ENCODE measurements at regions not wholly inside any gene's neighbourhood (a gene's known extent, or its start where the extent isn't known, plus 50 kb on each side); places are given as distances from the start of the nearest gene placed in this dataset.

GRCh38 chr11:111194860-111195568, 50.5 kb upstream of the POU2AF2 start:
- no peak overlapping the region for H3K4me3 ChIP-seq (replicated peaks; ENCODE audit: low read depth, low read length)
- no peak for TF ChIP-seq CTCF (IDR thresholded peaks at IDR 0.05; ENCODE audit: low read length, missing control alignments)
- no peak for DNase-seq (ENCODE audit: low read depth)

GRCh38 chr11:111193924-111194490, 51.5 kb upstream of the POU2AF2 start:
- TF ChIP-seq CTCF (IDR thresholded peaks at IDR 0.05; ENCODE audit: low read length, missing control alignments): no peak
- DNase-seq (ENCODE audit: low read depth): no peak
- no peak overlapping the region for H3K4me3 ChIP-seq (replicated peaks; ENCODE audit: low read depth, low read length)

GRCh38 chr11:111189466-111189865, 56.1 kb upstream of the POU2AF2 start:
- DNase-seq (ENCODE audit: low read depth): no peak
- peak; percentile 19 for TF ChIP-seq CTCF (IDR thresholded peaks at IDR 0.05; ENCODE audit: low read length, missing control alignments)
- H3K4me3 ChIP-seq (replicated peaks; ENCODE audit: low read depth, low read length): no peak overlapping the region

- TF ChIP-seq CTCF (IDR thresholded peaks at IDR 0.05; ENCODE audit: low read length, missing control alignments): no peak
- H3K4me3 ChIP-seq (replicated peaks; ENCODE audit: low read depth, low read length): no peak overlapping the region
- DNase-seq (ENCODE audit: low read depth): peak; percentile 36
Observed at GRCh38 chr11:111186308-111186915, 59.1 kb upstream of the POU2AF2 start.

- no peak for TF ChIP-seq CTCF (IDR thresholded peaks at IDR 0.05; ENCODE audit: low read length, missing control alignments)
- H3K4me3 ChIP-seq (replicated peaks; ENCODE audit: low read depth, low read length): no peak overlapping the region
- peak; percentile 47 for DNase-seq (ENCODE audit: low read depth)
Observed at GRCh38 chr11:111185266-111185665, 60.3 kb upstream of the POU2AF2 start.

- TF ChIP-seq CTCF (IDR thresholded peaks at IDR 0.05; ENCODE audit: low read length, missing control alignments): no peak
- no peak overlapping the region for H3K4me3 ChIP-seq (replicated peaks; ENCODE audit: low read depth, low read length)
- peak; percentile 52 for DNase-seq (ENCODE audit: low read depth)
Observed at GRCh38 chr11:111183706-111184105, 61.8 kb upstream of the POU2AF2 start.

Data from fibroblast of pulmonary artery (primary cell).